ENCODE measurements at regions not wholly inside any gene's neighbourhood (a gene's known extent, or its start where the extent isn't known, plus 50 kb on each side); places are given as distances from the start of the nearest gene placed in this dataset.

- DNase-seq (ENCODE audit: low read depth, low spot score) = no peak
- no peaks in the 10 kb centered on the region for H3K4me1 ChIP-seq (ENCODE audit: control insufficient read depth, extremely low read depth, insufficient read depth, low read length)
- H4K20me1 ChIP-seq (ENCODE audit: control insufficient read depth, extremely low read depth, insufficient read depth, low read length) = no peaks in the 10 kb centered on the region
- H3K9ac ChIP-seq (ENCODE audit: control insufficient read depth, extremely low read depth, insufficient read depth, low read length) = no peak overlapping the region
- no peak overlapping the region for H3K4me2 ChIP-seq (ENCODE audit: control insufficient read depth, extremely low read depth, insufficient read depth, low read depth, low read length)
- H3K27ac ChIP-seq (ENCODE audit: control insufficient read depth, insufficient read depth, low read length) = no peak overlapping the region
- H3K9me1 ChIP-seq (ENCODE audit: control insufficient read depth, extremely low read depth, insufficient read depth, low read length) = no peaks in the 10 kb centered on the region
- dilution Hi-C loops (cut with MboI; ENCODE audit: extremely low pct_ligation_motif_present, low sequenced_read_pairs) = no loop called here
- H3K36me3 ChIP-seq (ENCODE audit: control insufficient read depth in 2 of 2, extremely low read depth in 1 of 2, insufficient read depth in 2 of 2, low read length in 2 of 2) = no peaks in the 10 kb centered on the region
- no peak for TF ChIP-seq EZH2 (IDR thresholded peaks at IDR 0.05; ENCODE audit: low read length)
- TF ChIP-seq CTCF (optimal IDR thresholded peaks at IDR 0.05 in 1 of 3, IDR thresholded peaks at IDR 0.05 in 1 of 3, conservative IDR thresholded peaks at IDR 0.05 in 1 of 3; ENCODE audit: extremely low read depth in 1 of 3, insufficient read depth in 2 of 3, low read length in 3 of 3) = no peak
- no peaks in the 10 kb centered on the region for H3K79me2 ChIP-seq (ENCODE audit: control insufficient read depth, insufficient read depth, low read length)
- FAIRE-seq = no peak
- H3K9me3 ChIP-seq (ENCODE audit: control insufficient read depth, low read depth, low read length) = no peaks in the 10 kb centered on the region
- H3K4me3 ChIP-seq (ENCODE audit: control insufficient read depth in 2 of 3, extremely low read depth in 1 of 3, insufficient read depth in 2 of 3, low read depth in 1 of 3, low read length in 3 of 3) = no peak overlapping the region
- H2AFZ ChIP-seq (ENCODE audit: control insufficient read depth, low read length) = no peak overlapping the region
- no peaks in the 10 kb centered on the region for H3K27me3 ChIP-seq (ENCODE audit: control insufficient read depth, extremely low read depth, insufficient read depth, low read length)
Measured at GRCh38 chr5:54785729-54786591, 199.4 kb downstream of the ESM1 start.

GRCh38 chr5:54778783-54779182 lies 206.6 kb downstream of the ESM1 start:
- Histone ChIP-seq H4K20me1 (ENCODE audit: control insufficient read depth, extremely low read depth, insufficient read depth, low read length) (no peaks in the 10 kb centered on the region), H3K36me3 (ENCODE audit: control insufficient read depth in 2 of 2, extremely low read depth in 1 of 2, insufficient read depth in 2 of 2, low read length in 2 of 2) (no peaks in the 10 kb centered on the region), H3K9me3 (ENCODE audit: control insufficient read depth, low read depth, low read length) (no peaks in the 10 kb centered on the region), H3K4me1 (ENCODE audit: control insufficient read depth, extremely low read depth, insufficient read depth, low read length) (peaks cover 2% of the 10 kb centered on the region), H3K9me1 (ENCODE audit: control insufficient read depth, extremely low read depth, insufficient read depth, low read length) (no peaks in the 10 kb centered on the region), H3K27me3 (ENCODE audit: control insufficient read depth, extremely low read depth, insufficient read depth, low read length) (no peaks in the 10 kb centered on the region), H3K79me2 (ENCODE audit: control insufficient read depth, insufficient read depth, low read length) (no peaks in the 10 kb centered on the region), H2AFZ (ENCODE audit: control insufficient read depth, low read length) (no peak overlapping the region), H3K4me3 (ENCODE audit: control insufficient read depth in 2 of 3, extremely low read depth in 1 of 3, insufficient read depth in 2 of 3, low read depth in 1 of 3, low read length in 3 of 3) (no peak overlapping the region), H3K27ac (ENCODE audit: control insufficient read depth, insufficient read depth, low read length) (no peak overlapping the region), H3K4me2 (ENCODE audit: control insufficient read depth, extremely low read depth, insufficient read depth, low read depth, low read length) (no peak overlapping the region), H3K9ac (ENCODE audit: control insufficient read depth, extremely low read depth, insufficient read depth, low read length) (no peak overlapping the region)
- DNase-seq (ENCODE audit: low read depth, low spot score) (no peak), FAIRE-seq (no peak)
- dilution Hi-C loops (cut with MboI; ENCODE audit: extremely low pct_ligation_motif_present, low sequenced_read_pairs) = no loop called here
- TF ChIP-seq CTCF (optimal IDR thresholded peaks at IDR 0.05 in 1 of 3, IDR thresholded peaks at IDR 0.05 in 1 of 3, conservative IDR thresholded peaks at IDR 0.05 in 1 of 3; ENCODE audit: extremely low read depth in 1 of 3, insufficient read depth in 2 of 3, low read length in 3 of 3) = no peak

Measured in keratinocyte (primary cell).